Liver (tissue), 8 donors: ENCODE measurements at regions not wholly inside any gene's neighbourhood (a gene's known extent, or its start where the extent isn't known, plus 50 kb on each side); places are given as distances from the start of the nearest gene placed in this dataset.

Experiments used
- DNase-seq: peaks from one replicate; pipeline ENCODE4 v3.0.0-alpha.2; 2017; ENCODE audit warnings: low spot score
- H3K27ac ChIP-seq, 2 donors: one replicate each; pipeline ENCODE4 v1.7.0; 2013; ENCODE audit warnings: inconsistent platforms in 2 of 2, low read length in 2 of 2, control low read depth in 1 of 2, low read depth in 1 of 2, mild to moderate bottlenecking in 1 of 2
- H3K27me3 ChIP-seq, 4 donors: one replicate each; pipeline versions ENCODE4 v1.6.1 to v1.7.0; 2013; ENCODE audit warnings: low read length in 3 of 4, inconsistent platforms in 1 of 4, mild to moderate bottlenecking in 1 of 4, moderate library complexity in 1 of 4; ENCODE audit not compliant: control insufficient read depth in 4 of 4, insufficient read depth in 4 of 4
- H3K36me3 ChIP-seq, 4 donors: one replicate each; pipeline versions ENCODE4 v1.6.1 to v1.7.0; 2013; ENCODE audit warnings: low read length in 3 of 4, mild to moderate bottlenecking in 3 of 4, low read depth in 1 of 4, moderate library complexity in 1 of 4; ENCODE audit not compliant: control insufficient read depth in 4 of 4, insufficient read depth in 3 of 4
- H3K4me1 ChIP-seq, 4 donors: one replicate each; pipeline versions ENCODE4 v1.6.1 to v1.7.0; 2013; ENCODE audit warnings: low read length in 3 of 4, mild to moderate bottlenecking in 3 of 4, moderate library complexity in 1 of 4; ENCODE audit not compliant: control insufficient read depth in 4 of 4, insufficient read depth in 4 of 4
- H3K4me3 ChIP-seq, 3 donors: one replicate each; pipeline versions ENCODE4 v1.6.1 to v1.7.0; 2013; ENCODE audit warnings: low read length in 3 of 3, control low read depth in 1 of 3, low read depth in 1 of 3, mild to moderate bottlenecking in 1 of 3
- H3K9ac ChIP-seq, 2 donors: one replicate each; pipeline ENCODE4 v1.7.0; 2013; ENCODE audit warnings: low read length in 2 of 2, mild to moderate bottlenecking in 2 of 2, moderate library complexity in 2 of 2, control low read depth in 1 of 2, low read depth in 1 of 2
- H3K9me3 ChIP-seq, 4 donors: one replicate each; pipeline versions ENCODE4 v1.6.1 to v1.7.0; 2013; ENCODE audit warnings: low read length in 3 of 4; ENCODE audit not compliant: control insufficient read depth in 4 of 4
- ATF3 ChIP-seq: IDR thresholded peaks from 2 replicates; pipeline ENCODE4 v1.6.1; 2016; ENCODE audit warnings: antibody characterized with exemption
- CTCF ChIP-seq: fragments of 150-350 bp; IDR thresholded peaks from 2 replicates; pipeline ENCODE4 v1.5.1; 2017; ENCODE audit warnings: improper control_type of control experiment, low read depth, low read length; ENCODE audit not compliant: missing input control
- EGR1 ChIP-seq, 2 donors: IDR thresholded peaks; 2 replicates each; pipeline ENCODE4 v1.6.1; 2016 to 2018; ENCODE audit warnings: antibody characterized with exemption in 2 of 2, low read depth in 2 of 2
- FOXA1 ChIP-seq: IDR thresholded peaks from 2 replicates; pipeline ENCODE4 v1.6.1; 2016; ENCODE audit warnings: antibody characterized with exemption
- FOXA2 ChIP-seq: IDR thresholded peaks from 2 replicates; pipeline ENCODE4 v1.6.1; 2016; ENCODE audit warnings: antibody characterized with exemption
- GABPA ChIP-seq, 2 donors: IDR thresholded peaks in 1 of 2; conservative IDR thresholded peaks in 1 of 2; 2 replicates each; pipeline ENCODE4 v1.6.1; 2016; ENCODE audit warnings: antibody characterized with exemption in 2 of 2, mild to moderate bottlenecking in 1 of 2, moderate library complexity in 1 of 2
- HNF4A ChIP-seq, 2 donors: conservative IDR thresholded peaks; 2 replicates each; pipeline ENCODE4 v1.6.1; 2016; ENCODE audit warnings: antibody characterized with exemption in 2 of 2, mild to moderate bottlenecking in 2 of 2
- HNF4G ChIP-seq: IDR thresholded peaks from 2 replicates; pipeline ENCODE4 v1.6.1; 2016; ENCODE audit warnings: antibody characterized with exemption
- MAX ChIP-seq: IDR thresholded peaks from 2 replicates; pipeline ENCODE4 v1.6.1; 2016; ENCODE audit warnings: antibody characterized with exemption
- NR2F2 ChIP-seq: IDR thresholded peaks from 2 replicates; pipeline ENCODE4 v1.6.1; 2016; ENCODE audit warnings: antibody characterized with exemption
- RAD21 ChIP-seq, 2 donors: IDR thresholded peaks; 2 replicates each; pipeline ENCODE4 v1.6.1; 2016; ENCODE audit warnings: antibody characterized with exemption in 2 of 2, mild to moderate bottlenecking in 2 of 2
- RXRA ChIP-seq, 2 donors: IDR thresholded peaks; 2 replicates each; pipeline ENCODE4 v1.6.1; 2017 to 2018; ENCODE audit warnings: antibody characterized with exemption in 2 of 2, mild to moderate bottlenecking in 1 of 2
- SP1 ChIP-seq: IDR thresholded peaks from 2 replicates; pipeline ENCODE4 v1.6.1; 2018; ENCODE audit warnings: antibody characterized with exemption, mild to moderate bottlenecking
- TAF1 ChIP-seq: conservative IDR thresholded peaks from 2 replicates; pipeline ENCODE4 v1.6.1; 2016; ENCODE audit warnings: antibody characterized with exemption, mild to moderate bottlenecking
- YY1 ChIP-seq: IDR thresholded peaks from 2 replicates; pipeline ENCODE4 v1.6.1; 2016; ENCODE audit warnings: antibody characterized with exemption, mild to moderate bottlenecking
- ZBTB33 ChIP-seq: IDR thresholded peaks from 2 replicates; pipeline ENCODE4 v1.6.1; 2016; ENCODE audit warnings: antibody characterized with exemption
- WGBS: extraction: QIAGEN DNeasy Blood & Tissue Kit; methylation state at CpG from one replicate; pipeline ENCODE4 v1.1.7; 2013; 5-methylcytosine and 5-hydroxymethylcytosine counted together
- TF ChIP-seq, protein P1 (sequence below): IDR thresholded peaks from 2 replicates; pipeline ENCODE4 v1.6.1; 2016; ENCODE audit warnings: antibody characterized with exemption, mild to moderate bottlenecking
- donor health status: healthy.
- donor health status: healthy.
- donor health status: healthy.
- donor health status: healthy.
- donor health status: healthy.

GRCh38 chr16:54526916-54527315 is 240.3 kb upstream of the IRX3 start:
- H3K27me3 ChIP-seq: no peaks in the 10 kb centered on the region
- WGBS: 77% methylated on average over 1 of the region's 1 CpG

GRCh38 chr16:54526087-54526486 is 239.5 kb upstream of the IRX3 start:
- no peak for TF ChIP-seq NR2F2
- TF ChIP-seq ZBTB33: no peak
- no peak for TF ChIP-seq HNF4G
- TF ChIP-seq EGR1 (IDR thresholded peaks at IDR 0.05; ENCODE audit: low read depth in 2 of 2): no peak
- TF ChIP-seq RXRA (IDR thresholded peaks at IDR 0.05): no peak
- TF ChIP-seq RAD21 (IDR thresholded peaks at IDR 0.05): no peak
- no peak for TF ChIP-seq TAF1
- no peak for TF ChIP-seq YY1
- TF ChIP-seq SP1: no peak
- no peak for TF ChIP-seq FOXA2
- no peak for TF ChIP-seq HNF4A (conservative IDR thresholded peaks at IDR 0.05)
- TF ChIP-seq FOXA1: no peak
- TF ChIP-seq MAX: no peak
- TF ChIP-seq, protein P1, sequence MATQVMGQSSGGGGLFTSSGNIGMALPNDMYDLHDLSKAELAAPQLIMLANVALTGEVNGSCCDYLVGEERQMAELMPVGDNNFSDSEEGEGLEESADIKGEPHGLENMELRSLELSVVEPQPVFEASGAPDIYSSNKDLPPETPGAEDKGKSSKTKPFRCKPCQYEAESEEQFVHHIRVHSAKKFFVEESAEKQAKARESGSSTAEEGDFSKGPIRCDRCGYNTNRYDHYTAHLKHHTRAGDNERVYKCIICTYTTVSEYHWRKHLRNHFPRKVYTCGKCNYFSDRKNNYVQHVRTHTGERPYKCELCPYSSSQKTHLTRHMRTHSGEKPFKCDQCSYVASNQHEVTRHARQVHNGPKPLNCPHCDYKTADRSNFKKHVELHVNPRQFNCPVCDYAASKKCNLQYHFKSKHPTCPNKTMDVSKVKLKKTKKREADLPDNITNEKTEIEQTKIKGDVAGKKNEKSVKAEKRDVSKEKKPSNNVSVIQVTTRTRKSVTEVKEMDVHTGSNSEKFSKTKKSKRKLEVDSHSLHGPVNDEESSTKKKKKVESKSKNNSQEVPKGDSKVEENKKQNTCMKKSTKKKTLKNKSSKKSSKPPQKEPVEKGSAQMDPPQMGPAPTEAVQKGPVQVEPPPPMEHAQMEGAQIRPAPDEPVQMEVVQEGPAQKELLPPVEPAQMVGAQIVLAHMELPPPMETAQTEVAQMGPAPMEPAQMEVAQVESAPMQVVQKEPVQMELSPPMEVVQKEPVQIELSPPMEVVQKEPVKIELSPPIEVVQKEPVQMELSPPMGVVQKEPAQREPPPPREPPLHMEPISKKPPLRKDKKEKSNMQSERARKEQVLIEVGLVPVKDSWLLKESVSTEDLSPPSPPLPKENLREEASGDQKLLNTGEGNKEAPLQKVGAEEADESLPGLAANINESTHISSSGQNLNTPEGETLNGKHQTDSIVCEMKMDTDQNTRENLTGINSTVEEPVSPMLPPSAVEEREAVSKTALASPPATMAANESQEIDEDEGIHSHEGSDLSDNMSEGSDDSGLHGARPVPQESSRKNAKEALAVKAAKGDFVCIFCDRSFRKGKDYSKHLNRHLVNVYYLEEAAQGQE: no peak
- Histone ChIP-seq H3K27ac (no peak overlapping the region), H3K4me1 (no peaks in the 10 kb centered on the region), H3K36me3 (no peaks in the 10 kb centered on the region), H3K9ac (no peak overlapping the region), H3K9me3 (peaks cover 3 to 10% (median 9%) of the 10 kb centered on the region in 4 donors), H3K4me3 (no peak overlapping the region), H3K27me3 (no peaks in the 10 kb centered on the region)
- DNase-seq: no peak
- 70% methylated on average over 1 of the region's 1 CpG for WGBS

More at GRCh38 chr16:54526916-54527315, 240.3 kb upstream of the IRX3 start:
- no peak for TF ChIP-seq RAD21 (IDR thresholded peaks at IDR 0.05)
- no peak for TF ChIP-seq YY1
- no peak for TF ChIP-seq RXRA (IDR thresholded peaks at IDR 0.05)
- no peak for TF ChIP-seq HNF4G
- H3K36me3 ChIP-seq: no peaks in the 10 kb centered on the region
- no peak for DNase-seq
- no peaks in the 10 kb centered on the region for H3K4me1 ChIP-seq
- no peak overlapping the region for H3K9ac ChIP-seq
- peaks cover 4 to 13% (median 9%) of the 10 kb centered on the region in 4 donors for H3K9me3 ChIP-seq
- H3K4me3 ChIP-seq: no peak overlapping the region
- no peak overlapping the region for H3K27ac ChIP-seq

DNA sequence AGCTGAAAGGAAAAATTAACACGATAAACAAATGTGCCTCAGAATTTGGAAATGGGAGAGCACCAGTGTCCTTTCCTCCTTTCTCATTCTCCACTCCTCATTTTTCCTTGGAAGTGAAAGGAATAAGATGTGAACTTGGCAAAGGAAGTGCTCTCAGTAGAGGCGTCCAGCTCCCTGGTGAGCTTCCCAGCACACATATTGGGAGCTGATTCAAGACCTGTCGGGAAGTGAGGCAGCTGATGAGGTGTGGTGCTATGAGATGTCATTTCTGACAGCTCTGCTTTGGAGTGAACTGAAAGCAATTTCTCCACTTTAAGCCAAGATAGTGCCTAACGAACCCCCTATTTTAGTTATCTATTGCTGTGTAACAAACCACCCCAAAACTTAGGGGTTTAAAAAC is 238.5 kb upstream of the IRX3 start:
- Histone ChIP-seq H3K27me3 (no peaks in the 10 kb centered on the region), H3K9ac (no peak overlapping the region), H3K9me3 (peaks cover 3 to 10% (median 8%) of the 10 kb centered on the region in 4 donors), H3K4me1 (no peaks in the 10 kb centered on the region), H3K4me3 (no peak overlapping the region), H3K27ac (no peak overlapping the region), H3K36me3 (no peaks in the 10 kb centered on the region)
- 74% methylated on average over 4 of the region's 4 CpGs for WGBS
- DNase-seq: no peak
- TF ChIP-seq TAF1: no peak
- TF ChIP-seq HNF4G: no peak
- TF ChIP-seq ATF3: no peak
- no peak for TF ChIP-seq MAX
- TF ChIP-seq GABPA (IDR thresholded peaks at IDR 0.05 in 1 of 2, conservative IDR thresholded peaks at IDR 0.05 in 1 of 2): no peak
- no peak for TF ChIP-seq FOXA1
- no peak for TF ChIP-seq NR2F2
- TF ChIP-seq CTCF: no peak
- no peak for TF ChIP-seq ZBTB33
- TF ChIP-seq SP1: no peak
- no peak for TF ChIP-seq RXRA (IDR thresholded peaks at IDR 0.05)
- TF ChIP-seq RAD21 (IDR thresholded peaks at IDR 0.05): no peak
- TF ChIP-seq YY1: no peak
- no peak for TF ChIP-seq EGR1 (IDR thresholded peaks at IDR 0.05; ENCODE audit: low read depth in 2 of 2)
- TF ChIP-seq HNF4A (conservative IDR thresholded peaks at IDR 0.05): no peak
